ENCODE measurements at regions not wholly inside any gene's neighbourhood (a gene's known extent, or its start where the extent isn't known, plus 50 kb on each side); places are given as distances from the start of the nearest gene placed in this dataset.

- TF ChIP-seq CTCF (conservative IDR thresholded peaks at IDR 0.05) (no peak), ZFX (IDR thresholded peaks at IDR 0.05) (no peak)
These were observed 215.0 kb upstream of the MARCKS start for GRCh38 chr6:113642001-113642713.

All from C4-2B (cell line).